ENCODE measurements at regions not wholly inside any gene's neighbourhood (a gene's known extent, or its start where the extent isn't known, plus 50 kb on each side); places are given as distances from the start of the nearest gene placed in this dataset.

- no peak overlapping the region for H3K4me3 ChIP-seq (ENCODE audit: low read depth, low read length)
- no peak for TF ChIP-seq CTCF (IDR thresholded peaks at IDR 0.05; ENCODE audit: insufficient read depth, low read length)
- peak; percentile 76 for DNase-seq (ENCODE audit: low read depth)
These were observed 217.1 kb downstream of the PRL start for GRCh38 chr6:22079783-22080182.

DNA sequence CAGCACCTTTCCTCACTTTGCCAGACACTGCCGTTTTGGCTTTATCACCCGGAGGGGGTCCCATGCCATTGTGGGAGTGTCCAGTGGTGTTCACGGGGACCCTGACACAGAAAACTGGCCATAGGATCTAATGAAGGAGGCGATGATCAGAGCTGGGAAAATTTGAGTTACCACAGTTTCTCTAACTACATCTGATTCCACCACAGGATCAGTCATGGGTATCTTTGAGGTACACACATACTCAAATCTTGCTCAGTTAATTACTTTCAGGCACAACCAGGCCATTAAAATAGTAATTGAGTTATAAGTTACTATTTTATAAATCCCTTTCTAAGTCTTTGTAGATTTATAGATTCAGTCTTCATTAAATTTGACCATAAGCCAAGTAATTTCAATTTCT, 215.1 kb downstream of the PRL start:
- DNase-seq (ENCODE audit: low read depth): no peak
- H3K4me3 ChIP-seq (ENCODE audit: low read depth, low read length): no peak overlapping the region
- no peak for TF ChIP-seq CTCF (IDR thresholded peaks at IDR 0.05; ENCODE audit: insufficient read depth, low read length)

DNA sequence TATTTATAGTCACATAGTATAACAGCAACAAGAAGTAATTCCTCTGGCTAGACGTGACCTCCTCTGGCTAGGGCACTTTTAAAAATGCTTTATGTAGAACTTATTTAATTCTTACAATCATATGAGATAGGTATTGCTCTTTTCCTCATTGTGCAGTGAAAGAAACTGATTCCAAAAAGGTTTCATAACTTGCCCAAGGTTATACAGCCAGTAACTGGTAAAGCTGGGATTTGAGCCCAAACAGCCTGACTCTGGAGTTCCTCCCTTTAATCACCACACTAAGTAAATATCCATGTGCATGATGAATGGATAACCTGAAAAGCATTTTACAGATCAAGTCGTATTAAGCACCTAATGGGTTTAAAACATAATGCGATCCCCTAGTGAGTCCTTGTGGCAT, 214.6 kb downstream of the PRL start:
- peak; percentile 79 for DNase-seq (ENCODE audit: low read depth)
- TF ChIP-seq CTCF (IDR thresholded peaks at IDR 0.05; ENCODE audit: insufficient read depth, low read length): no peak
- no peak overlapping the region for H3K4me3 ChIP-seq (ENCODE audit: low read depth, low read length)

GRCh38 chr6:22083119-22083518, 213.7 kb downstream of the PRL start:
- no peak for DNase-seq (ENCODE audit: low read depth)
- no peak overlapping the region for H3K4me3 ChIP-seq (ENCODE audit: low read depth, low read length)
- no peak for TF ChIP-seq CTCF (IDR thresholded peaks at IDR 0.05; ENCODE audit: insufficient read depth, low read length)

DNA sequence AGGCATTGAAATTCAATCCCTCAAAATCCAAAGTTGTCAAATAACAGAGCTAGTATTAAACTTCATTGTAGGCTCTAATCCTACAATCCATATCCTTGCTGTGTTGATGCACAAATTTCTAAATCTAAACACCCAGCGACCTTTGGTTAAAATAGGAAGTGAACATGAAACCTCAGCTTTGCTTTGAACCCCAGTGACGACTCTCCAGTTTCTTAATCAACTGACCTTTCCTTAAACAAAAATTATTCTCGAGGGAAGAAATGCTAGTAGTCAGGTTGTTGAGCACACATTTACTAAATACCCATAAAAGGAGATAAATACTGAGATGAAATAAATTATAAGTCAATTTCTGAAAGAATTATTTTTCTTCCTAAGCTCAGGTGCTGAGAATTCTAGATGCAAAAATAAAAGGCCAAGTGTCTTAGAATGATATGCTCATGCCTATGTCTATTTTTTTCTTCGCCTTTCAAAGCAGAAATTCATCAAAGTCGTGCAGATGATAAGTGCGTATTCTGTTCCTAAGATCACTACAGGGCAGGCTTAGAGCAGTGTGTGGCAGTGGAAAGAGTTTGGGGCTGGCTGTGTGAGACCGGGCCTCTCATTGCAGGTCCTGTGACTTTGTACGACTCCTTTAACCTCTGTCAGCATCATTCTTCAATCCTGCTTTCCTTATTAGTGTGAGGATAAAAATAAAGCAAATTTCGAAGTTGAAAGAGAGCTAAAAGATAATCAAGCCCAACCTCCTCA, 208.7 kb downstream of the PRL start:
- TF ChIP-seq CTCF (IDR thresholded peaks at IDR 0.05; ENCODE audit: insufficient read depth, low read length): no peak

DNA sequence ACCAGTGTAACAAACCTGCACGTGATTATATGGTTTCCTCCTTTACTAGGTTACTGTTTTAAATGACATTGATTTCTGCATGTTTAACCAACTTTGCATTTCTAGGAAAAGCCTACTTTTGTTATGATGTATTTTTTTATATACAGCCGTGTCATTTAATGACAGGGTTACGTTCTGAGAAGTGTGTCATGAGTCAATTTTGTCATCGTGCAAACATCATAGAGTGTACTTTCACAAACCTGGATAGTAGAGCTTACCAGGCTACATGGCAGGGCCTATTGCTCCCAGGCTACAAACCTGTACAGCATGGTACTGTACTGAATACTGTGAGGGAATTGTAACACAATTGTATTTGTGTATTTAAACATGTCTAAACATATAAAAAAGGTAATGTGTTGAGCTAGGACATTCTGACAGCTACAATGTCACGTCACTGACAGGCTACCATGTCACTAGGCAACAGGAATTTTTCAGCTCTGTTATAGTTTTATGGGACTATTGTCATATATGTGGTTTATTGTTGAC, 205.3 kb downstream of the PRL start:
- no peak for TF ChIP-seq CTCF (IDR thresholded peaks at IDR 0.05; ENCODE audit: insufficient read depth, low read length)
- DNase-seq (ENCODE audit: low read depth): no peak
- no peak overlapping the region for H3K4me3 ChIP-seq (ENCODE audit: low read depth, low read length)

More for the DNA sequence above, 208.7 kb downstream of the PRL start:
- no peak for DNase-seq (ENCODE audit: low read depth)
- H3K4me3 ChIP-seq (ENCODE audit: low read depth, low read length): no peak overlapping the region
